GM13976 (cell line): ENCODE measurements at regions not wholly inside any gene's neighbourhood (a gene's known extent, or its start where the extent isn't known, plus 50 kb on each side); places are given as distances from the start of the nearest gene placed in this dataset.
"Not testable (repeated sequence)": the region's sequence is repeated elsewhere in the genome, so short reads cannot be mapped to it uniquely, and the experiment has no call there.

ENCODE experiments used
- DNase-seq: peaks from one replicate; pipeline ENCODE4 v3.0.0; 2012; ENCODE audit warnings: low spot score
- CTCF ChIP-seq: IDR thresholded peaks from 2 replicates; pipeline ENCODE4 v1.5.1; 2012; ENCODE audit warnings: borderline replicate concordance, mild to moderate bottlenecking; ENCODE audit not compliant: insufficient read depth; ENCODE audit errors: extremely low read depth, missing control alignments, control extremely low read depth
- in situ Hi-C: fragments of 300-500 bp; cut with MboI; formaldehyde crosslinking; loops from one replicate; pipeline ENCODE4 v1.12.0; 2022; ENCODE audit warnings: low sequenced_read_pairs, mixed read lengths, inconsistent platforms; ENCODE audit not compliant: unreplicated experiment

GRCh38 chr14:45649051-45649450, 396.0 kb upstream of the MIS18BP1 start:
- DNase-seq: no peak
- no peak for TF ChIP-seq CTCF
- in situ Hi-C loops: no loop called here

GRCh38 chr14:45641541-45641940, 388.5 kb upstream of the MIS18BP1 start:
- no peak for TF ChIP-seq CTCF
- in situ Hi-C loops: no loop called here
- no peak for DNase-seq

- in situ Hi-C loops, DNase-seq: not testable (repeated sequence)
Observed at GRCh38 chr14:45634651-45635441, 381.8 kb upstream of the MIS18BP1 start.

- TF ChIP-seq CTCF: no peak
- in situ Hi-C loops: no loop called here
- no peak for DNase-seq
Observed at GRCh38 chr14:45633220-45633984, 380.4 kb upstream of the MIS18BP1 start.

- in situ Hi-C loops: no loop called here
- no peak for TF ChIP-seq CTCF
- DNase-seq: no peak
Observed at GRCh38 chr14:45621731-45622130, 368.7 kb upstream of the MIS18BP1 start.

GRCh38 chr14:45619831-45620230, 366.8 kb upstream of the MIS18BP1 start:
- in situ Hi-C loops: no loop called here
- no peak for TF ChIP-seq CTCF
- DNase-seq: no peak

- DNase-seq: no peak
- in situ Hi-C loops: no loop called here
- no peak for TF ChIP-seq CTCF
Observed at GRCh38 chr14:45610318-45610717, 357.3 kb upstream of the MIS18BP1 start.
